Testis (tissue), 2 donors: ENCODE measurements at regions not wholly inside any gene's neighbourhood (a gene's known extent, or its start where the extent isn't known, plus 50 kb on each side); places are given as distances from the start of the nearest gene placed in this dataset.

ENCODE experiments used
- POLR2A ChIP-seq: fragments of 450-650 bp; IDR thresholded peaks from one replicate; pipeline ENCODE4 v1.6.1; 2017; ENCODE audit warnings: antibody characterized with exemption, mild to moderate bottlenecking, moderate library complexity
- TF ChIP-seq, protein P1 (sequence below), 3 experiments: fragments of 450-650 bp in 2 of 3; fragments of 200-600 bp in 1 of 3; sonication (generic) in 1 of 3; IDR thresholded peaks; one replicate each; pipeline ENCODE4 v1.5.1; 2016 to 2019; ENCODE audit warnings: antibody characterized with exemption in 3 of 3, mild to moderate bottlenecking in 2 of 3, moderate library complexity in 1 of 3

DNA sequence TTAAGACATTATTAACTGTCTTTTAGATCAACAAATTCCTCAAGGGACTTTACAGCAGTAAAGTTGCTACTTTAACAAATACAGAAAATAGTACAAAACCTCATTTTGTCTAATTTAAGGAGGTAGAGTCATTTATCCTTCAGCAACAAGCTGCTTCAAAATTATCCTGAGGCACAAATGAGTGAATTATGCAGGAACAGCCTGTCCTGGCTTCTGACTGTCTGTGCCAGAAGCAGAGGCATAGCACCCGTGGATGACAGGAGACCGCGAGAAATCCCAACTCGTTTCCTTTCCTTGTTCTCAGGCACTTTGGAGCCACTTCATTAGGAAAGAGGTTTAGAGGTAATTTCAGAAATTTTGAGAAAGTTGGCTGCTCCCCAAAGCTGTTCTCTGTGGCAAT is 549.2 kb upstream of the BTBD3 start:
- TF ChIP-seq, protein P1, sequence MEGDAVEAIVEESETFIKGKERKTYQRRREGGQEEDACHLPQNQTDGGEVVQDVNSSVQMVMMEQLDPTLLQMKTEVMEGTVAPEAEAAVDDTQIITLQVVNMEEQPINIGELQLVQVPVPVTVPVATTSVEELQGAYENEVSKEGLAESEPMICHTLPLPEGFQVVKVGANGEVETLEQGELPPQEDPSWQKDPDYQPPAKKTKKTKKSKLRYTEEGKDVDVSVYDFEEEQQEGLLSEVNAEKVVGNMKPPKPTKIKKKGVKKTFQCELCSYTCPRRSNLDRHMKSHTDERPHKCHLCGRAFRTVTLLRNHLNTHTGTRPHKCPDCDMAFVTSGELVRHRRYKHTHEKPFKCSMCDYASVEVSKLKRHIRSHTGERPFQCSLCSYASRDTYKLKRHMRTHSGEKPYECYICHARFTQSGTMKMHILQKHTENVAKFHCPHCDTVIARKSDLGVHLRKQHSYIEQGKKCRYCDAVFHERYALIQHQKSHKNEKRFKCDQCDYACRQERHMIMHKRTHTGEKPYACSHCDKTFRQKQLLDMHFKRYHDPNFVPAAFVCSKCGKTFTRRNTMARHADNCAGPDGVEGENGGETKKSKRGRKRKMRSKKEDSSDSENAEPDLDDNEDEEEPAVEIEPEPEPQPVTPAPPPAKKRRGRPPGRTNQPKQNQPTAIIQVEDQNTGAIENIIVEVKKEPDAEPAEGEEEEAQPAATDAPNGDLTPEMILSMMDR (IDR thresholded peaks at IDR 0.05) = no peak
- TF ChIP-seq POLR2A = no peak
